Fibroblast of the aortic adventitia (primary cell): ENCODE measurements at regions not wholly inside any gene's neighbourhood (a gene's known extent, or its start where the extent isn't known, plus 50 kb on each side); places are given as distances from the start of the nearest gene placed in this dataset.

Source experiments
- DNase-seq: peaks from one replicate; pipeline ENCODE4 v3.0.0-alpha.2; 2010; ENCODE audit warnings: low read depth
- H3K4me3 ChIP-seq: 2 replicates; pipeline ENCODE4 v1.5.1; 2011; ENCODE audit warnings: low read depth, mild to moderate bottlenecking, control low read depth, low read length, moderate library complexity
- CTCF ChIP-seq: IDR thresholded peaks from 2 replicates; pipeline ENCODE4 v1.5.1; 2011; ENCODE audit warnings: mild to moderate bottlenecking, low read length, control low read depth, inconsistent platforms; ENCODE audit not compliant: insufficient read depth

- H3K4me3 ChIP-seq, result no peak overlapping the region
- no peak for TF ChIP-seq CTCF
- no peak for DNase-seq
Observed at GRCh38 chr22:49281467-49282340, 546.0 kb downstream of the BRD1 start.

GRCh38 chr22:49278340-49278739 is 549.3 kb downstream of the BRD1 start:
- no peak for TF ChIP-seq CTCF
- DNase-seq, result no peak
- H3K4me3 ChIP-seq, result no peak overlapping the region

GRCh38 chr22:49276567-49276966 is 551.1 kb downstream of the BRD1 start:
- H3K4me3 ChIP-seq, result no peak overlapping the region
- TF ChIP-seq CTCF, result no peak
- DNase-seq, result no peak

GRCh38 chr22:49274754-49275380 is 552.8 kb downstream of the BRD1 start:
- H3K4me3 ChIP-seq, result no peak overlapping the region
- no peak for DNase-seq
- TF ChIP-seq CTCF, result no peak

- no peak for DNase-seq
- no peak for TF ChIP-seq CTCF
- H3K4me3 ChIP-seq, result no peak overlapping the region
Observed at GRCh38 chr22:49272546-49273125, 555.0 kb downstream of the BRD1 start.

GRCh38 chr22:49271831-49272230 is 555.8 kb downstream of the BRD1 start:
- no peak for TF ChIP-seq CTCF
- DNase-seq, result no peak
- H3K4me3 ChIP-seq, result no peak overlapping the region
